ENCODE measurements at regions not wholly inside any gene's neighbourhood (a gene's known extent, or its start where the extent isn't known, plus 50 kb on each side); places are given as distances from the start of the nearest gene placed in this dataset.

- TF ChIP-seq CAMTA2 (CRISPR knock-in tag; IDR thresholded peaks at IDR 0.05; ENCODE audit: borderline replicate concordance) (no peak), SMAD3 (CRISPR knock-in tag; IDR thresholded peaks at IDR 0.05) (peak; percentile 83; the same call in 1 of the 2 replicates), CBX1 (IDR thresholded peaks at IDR 0.05; ENCODE audit: low read depth) (no peak), ZNF704 (CRISPR knock-in tag; IDR thresholded peaks at IDR 0.05; ENCODE audit: borderline replicate concordance) (no peak), SSRP1 (CRISPR knock-in tag; IDR thresholded peaks at IDR 0.05) (no peak), ERF (CRISPR knock-in tag; IDR thresholded peaks at IDR 0.05) (no peak), SOX5 (CRISPR knock-in tag; IDR thresholded peaks at IDR 0.05; ENCODE audit: borderline replicate concordance) (peak; percentile 92), ZNF713 (CRISPR knock-in tag; IDR thresholded peaks at IDR 0.05) (no peak), ZKSCAN1 (IDR thresholded peaks at IDR 0.05; ENCODE audit: low read length) (no peak), KLF6 (CRISPR knock-in tag; IDR thresholded peaks at IDR 0.05) (no peak; the same call in 1 of the 2 replicates), CENPT (CRISPR knock-in tag; IDR thresholded peaks at IDR 0.05; ENCODE audit: low read depth) (no peak), ZNF781 (CRISPR knock-in tag; IDR thresholded peaks at IDR 0.05; ENCODE audit: borderline replicate concordance, not compliant biosample characterization) (no peak), ZNF543 (CRISPR knock-in tag; IDR thresholded peaks at IDR 0.05) (no peak), ZNF34 (CRISPR knock-in tag; IDR thresholded peaks at IDR 0.05; ENCODE audit: borderline replicate concordance) (no peak), RFXAP (CRISPR knock-in tag; IDR thresholded peaks at IDR 0.05; ENCODE audit: borderline replicate concordance) (no peak), ZNF253 (CRISPR knock-in tag; IDR thresholded peaks at IDR 0.05; ENCODE audit: borderline replicate concordance) (no peak), NCOA5 (CRISPR knock-in tag; IDR thresholded peaks at IDR 0.05) (no peak), ZNF446 (CRISPR knock-in tag; IDR thresholded peaks at IDR 0.05) (no peak), MXI1 (IDR thresholded peaks at IDR 0.05; ENCODE audit: borderline replicate concordance, low read depth, low read length) (no peak), MAFF (IDR thresholded peaks at IDR 0.05; ENCODE audit: low read depth, low read length) (no peak), GPN1 (CRISPR knock-in tag; IDR thresholded peaks at IDR 0.05; ENCODE audit: borderline replicate concordance) (no peak), ZNF17 (CRISPR knock-in tag; IDR thresholded peaks at IDR 0.05) (no peak), HNF4A (CRISPR knock-in tag; IDR thresholded peaks at IDR 0.05) (peak; percentile 71), ZMAT3 (CRISPR knock-in tag; conservative IDR thresholded peaks at IDR 0.05) (0 out of 2 replicates have a peak, but pooled peaks have one; percentile 39), ZNF780A (CRISPR knock-in tag; IDR thresholded peaks at IDR 0.05) (no peak)
- TF ChIP-seq, protein P1, sequence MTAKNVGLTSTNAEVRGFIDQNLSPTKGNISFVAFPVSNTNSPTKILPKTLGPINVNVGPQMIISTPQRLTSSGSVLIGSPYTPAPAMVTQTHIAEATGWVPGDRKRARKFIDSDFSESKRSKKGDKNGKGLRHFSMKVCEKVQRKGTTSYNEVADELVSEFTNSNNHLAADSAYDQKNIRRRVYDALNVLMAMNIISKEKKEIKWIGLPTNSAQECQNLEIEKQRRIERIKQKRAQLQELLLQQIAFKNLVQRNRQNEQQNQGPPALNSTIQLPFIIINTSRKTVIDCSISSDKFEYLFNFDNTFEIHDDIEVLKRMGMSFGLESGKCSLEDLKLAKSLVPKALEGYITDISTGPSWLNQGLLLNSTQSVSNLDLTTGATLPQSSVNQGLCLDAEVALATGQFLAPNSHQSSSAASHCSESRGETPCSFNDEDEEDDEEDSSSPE (CRISPR knock-in tag; IDR thresholded peaks at IDR 0.05): no peak
- TF ChIP-seq, protein P2, sequence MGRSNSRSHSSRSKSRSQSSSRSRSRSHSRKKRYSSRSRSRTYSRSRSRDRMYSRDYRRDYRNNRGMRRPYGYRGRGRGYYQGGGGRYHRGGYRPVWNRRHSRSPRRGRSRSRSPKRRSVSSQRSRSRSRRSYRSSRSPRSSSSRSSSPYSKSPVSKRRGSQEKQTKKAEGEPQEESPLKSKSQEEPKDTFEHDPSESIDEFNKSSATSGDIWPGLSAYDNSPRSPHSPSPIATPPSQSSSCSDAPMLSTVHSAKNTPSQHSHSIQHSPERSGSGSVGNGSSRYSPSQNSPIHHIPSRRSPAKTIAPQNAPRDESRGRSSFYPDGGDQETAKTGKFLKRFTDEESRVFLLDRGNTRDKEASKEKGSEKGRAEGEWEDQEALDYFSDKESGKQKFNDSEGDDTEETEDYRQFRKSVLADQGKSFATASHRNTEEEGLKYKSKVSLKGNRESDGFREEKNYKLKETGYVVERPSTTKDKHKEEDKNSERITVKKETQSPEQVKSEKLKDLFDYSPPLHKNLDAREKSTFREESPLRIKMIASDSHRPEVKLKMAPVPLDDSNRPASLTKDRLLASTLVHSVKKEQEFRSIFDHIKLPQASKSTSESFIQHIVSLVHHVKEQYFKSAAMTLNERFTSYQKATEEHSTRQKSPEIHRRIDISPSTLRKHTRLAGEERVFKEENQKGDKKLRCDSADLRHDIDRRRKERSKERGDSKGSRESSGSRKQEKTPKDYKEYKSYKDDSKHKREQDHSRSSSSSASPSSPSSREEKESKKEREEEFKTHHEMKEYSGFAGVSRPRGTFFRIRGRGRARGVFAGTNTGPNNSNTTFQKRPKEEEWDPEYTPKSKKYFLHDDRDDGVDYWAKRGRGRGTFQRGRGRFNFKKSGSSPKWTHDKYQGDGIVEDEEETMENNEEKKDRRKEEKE (IDR thresholded peaks at IDR 0.05): no peak
- TF ChIP-seq, protein P3, sequence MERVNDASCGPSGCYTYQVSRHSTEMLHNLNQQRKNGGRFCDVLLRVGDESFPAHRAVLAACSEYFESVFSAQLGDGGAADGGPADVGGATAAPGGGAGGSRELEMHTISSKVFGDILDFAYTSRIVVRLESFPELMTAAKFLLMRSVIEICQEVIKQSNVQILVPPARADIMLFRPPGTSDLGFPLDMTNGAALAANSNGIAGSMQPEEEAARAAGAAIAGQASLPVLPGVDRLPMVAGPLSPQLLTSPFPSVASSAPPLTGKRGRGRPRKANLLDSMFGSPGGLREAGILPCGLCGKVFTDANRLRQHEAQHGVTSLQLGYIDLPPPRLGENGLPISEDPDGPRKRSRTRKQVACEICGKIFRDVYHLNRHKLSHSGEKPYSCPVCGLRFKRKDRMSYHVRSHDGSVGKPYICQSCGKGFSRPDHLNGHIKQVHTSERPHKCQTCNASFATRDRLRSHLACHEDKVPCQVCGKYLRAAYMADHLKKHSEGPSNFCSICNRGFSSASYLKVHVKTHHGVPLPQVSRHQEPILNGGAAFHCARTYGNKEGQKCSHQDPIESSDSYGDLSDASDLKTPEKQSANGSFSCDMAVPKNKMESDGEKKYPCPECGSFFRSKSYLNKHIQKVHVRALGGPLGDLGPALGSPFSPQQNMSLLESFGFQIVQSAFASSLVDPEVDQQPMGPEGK (CRISPR knock-in tag; IDR thresholded peaks at IDR 0.05): peak; percentile 80
Measured at GRCh38 chr3:124635169-124635539, 95.1 kb upstream of the UMPS start (continued).

Measured in HepG2 (cell line).